ENCODE measurements at regions not wholly inside any gene's neighbourhood (a gene's known extent, or its start where the extent isn't known, plus 50 kb on each side); places are given as distances from the start of the nearest gene placed in this dataset.

DNA sequence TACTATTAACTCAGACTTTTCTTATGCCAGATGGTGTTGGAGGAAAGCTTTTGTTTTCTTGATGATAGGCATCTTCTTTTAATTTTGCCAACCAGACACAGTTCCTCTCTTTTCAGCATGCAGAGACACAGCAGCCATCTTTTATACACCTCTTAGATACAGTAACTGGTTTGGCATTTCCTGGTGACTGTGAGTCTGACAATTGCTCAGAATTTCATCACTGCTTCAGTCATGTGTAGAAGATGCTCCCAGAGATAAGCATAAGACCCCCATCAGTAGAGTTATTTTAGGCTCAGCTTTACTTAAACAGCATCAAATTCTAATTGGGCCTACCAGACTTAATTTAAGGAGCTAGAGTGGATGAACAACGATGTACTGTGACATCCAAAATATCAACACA lies 779.0 kb downstream of the SQOR start:
- intact Hi-C loops (cut with DNase I), result no loop called here
- Histone ChIP-seq H3K4me3 (no peak overlapping the region), H3K27ac (no peak overlapping the region), H3K9me3 (no peaks in the 10 kb centered on the region), H3K36me3 (no peaks in the 10 kb centered on the region), H3K4me1 (no peaks in the 10 kb centered on the region), H3K27me3 (ENCODE audit: low read depth) (peaks cover 4% of the 10 kb centered on the region)
- ATAC-seq (no peak), DNase-seq (no peak)
- TF ChIP-seq, protein P1, sequence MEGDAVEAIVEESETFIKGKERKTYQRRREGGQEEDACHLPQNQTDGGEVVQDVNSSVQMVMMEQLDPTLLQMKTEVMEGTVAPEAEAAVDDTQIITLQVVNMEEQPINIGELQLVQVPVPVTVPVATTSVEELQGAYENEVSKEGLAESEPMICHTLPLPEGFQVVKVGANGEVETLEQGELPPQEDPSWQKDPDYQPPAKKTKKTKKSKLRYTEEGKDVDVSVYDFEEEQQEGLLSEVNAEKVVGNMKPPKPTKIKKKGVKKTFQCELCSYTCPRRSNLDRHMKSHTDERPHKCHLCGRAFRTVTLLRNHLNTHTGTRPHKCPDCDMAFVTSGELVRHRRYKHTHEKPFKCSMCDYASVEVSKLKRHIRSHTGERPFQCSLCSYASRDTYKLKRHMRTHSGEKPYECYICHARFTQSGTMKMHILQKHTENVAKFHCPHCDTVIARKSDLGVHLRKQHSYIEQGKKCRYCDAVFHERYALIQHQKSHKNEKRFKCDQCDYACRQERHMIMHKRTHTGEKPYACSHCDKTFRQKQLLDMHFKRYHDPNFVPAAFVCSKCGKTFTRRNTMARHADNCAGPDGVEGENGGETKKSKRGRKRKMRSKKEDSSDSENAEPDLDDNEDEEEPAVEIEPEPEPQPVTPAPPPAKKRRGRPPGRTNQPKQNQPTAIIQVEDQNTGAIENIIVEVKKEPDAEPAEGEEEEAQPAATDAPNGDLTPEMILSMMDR (IDR thresholded peaks at IDR 0.05), result no peak

DNA sequence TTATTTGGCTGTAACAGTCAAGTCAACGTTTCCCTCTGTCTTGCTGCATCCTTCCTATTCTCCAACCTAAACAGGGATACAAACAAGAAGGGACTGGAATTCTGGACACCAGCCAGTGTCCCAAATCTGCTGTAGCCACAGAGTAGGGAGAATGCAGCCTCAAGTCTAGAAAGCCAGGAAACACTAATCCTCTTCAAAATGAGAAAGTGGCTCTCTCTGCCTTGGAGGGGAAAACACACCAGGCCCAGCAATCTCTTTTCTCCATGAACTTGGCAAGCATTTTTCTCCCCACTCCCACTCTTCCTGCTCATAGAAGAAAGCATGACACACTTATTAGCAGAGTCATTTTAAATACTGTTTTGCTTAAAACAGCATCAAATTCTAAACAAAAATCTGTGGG lies 781.7 kb downstream of the SQOR start:
- DNase-seq, result no peak
- H3K4me1 ChIP-seq, result no peaks in the 10 kb centered on the region
- intact Hi-C loops (cut with DNase I), result no loop called here
- ATAC-seq, result no peak
- H3K27me3 ChIP-seq (ENCODE audit: low read depth), result peaks cover under 1% of the 10 kb centered on the region
- no peaks in the 10 kb centered on the region for H3K9me3 ChIP-seq
- H3K27ac ChIP-seq, result no peak overlapping the region
- H3K36me3 ChIP-seq, result no peaks in the 10 kb centered on the region
- H3K4me3 ChIP-seq, result no peak overlapping the region
- TF ChIP-seq, protein P1 (IDR thresholded peaks at IDR 0.05), result no peak

DNA sequence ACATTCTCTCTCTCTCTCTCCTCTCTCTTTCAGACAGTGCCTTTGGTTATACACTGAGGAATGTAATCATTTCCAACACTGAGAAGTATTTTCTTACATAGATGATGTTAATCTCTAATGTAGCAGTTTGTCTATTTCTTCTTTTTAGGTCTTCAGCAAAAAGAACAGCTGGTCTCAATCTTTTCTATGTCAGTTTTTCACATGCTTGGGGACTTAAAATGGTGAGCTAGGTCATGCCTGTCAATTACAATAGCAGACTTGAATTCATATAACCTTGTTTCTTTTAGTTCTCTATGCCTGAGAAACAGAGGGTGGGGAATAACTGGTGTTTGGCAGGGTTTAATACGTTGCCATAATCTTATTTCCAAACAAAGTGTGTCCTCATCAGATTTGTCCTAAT lies 786.2 kb downstream of the SQOR start:
- H3K36me3 ChIP-seq, result no peaks in the 10 kb centered on the region
- peaks cover 9% of the 10 kb centered on the region for H3K9me3 ChIP-seq
- TF ChIP-seq, protein P1 (IDR thresholded peaks at IDR 0.05), result no peak
- DNase-seq (no peak), ATAC-seq (no peak)
- intact Hi-C loops (cut with DNase I), result no loop called here
- no peaks in the 10 kb centered on the region for H3K4me1 ChIP-seq
- no peak overlapping the region for H3K27ac ChIP-seq
- no peaks in the 10 kb centered on the region for H3K27me3 ChIP-seq (ENCODE audit: low read depth)
- no peak overlapping the region for H3K4me3 ChIP-seq

DNA sequence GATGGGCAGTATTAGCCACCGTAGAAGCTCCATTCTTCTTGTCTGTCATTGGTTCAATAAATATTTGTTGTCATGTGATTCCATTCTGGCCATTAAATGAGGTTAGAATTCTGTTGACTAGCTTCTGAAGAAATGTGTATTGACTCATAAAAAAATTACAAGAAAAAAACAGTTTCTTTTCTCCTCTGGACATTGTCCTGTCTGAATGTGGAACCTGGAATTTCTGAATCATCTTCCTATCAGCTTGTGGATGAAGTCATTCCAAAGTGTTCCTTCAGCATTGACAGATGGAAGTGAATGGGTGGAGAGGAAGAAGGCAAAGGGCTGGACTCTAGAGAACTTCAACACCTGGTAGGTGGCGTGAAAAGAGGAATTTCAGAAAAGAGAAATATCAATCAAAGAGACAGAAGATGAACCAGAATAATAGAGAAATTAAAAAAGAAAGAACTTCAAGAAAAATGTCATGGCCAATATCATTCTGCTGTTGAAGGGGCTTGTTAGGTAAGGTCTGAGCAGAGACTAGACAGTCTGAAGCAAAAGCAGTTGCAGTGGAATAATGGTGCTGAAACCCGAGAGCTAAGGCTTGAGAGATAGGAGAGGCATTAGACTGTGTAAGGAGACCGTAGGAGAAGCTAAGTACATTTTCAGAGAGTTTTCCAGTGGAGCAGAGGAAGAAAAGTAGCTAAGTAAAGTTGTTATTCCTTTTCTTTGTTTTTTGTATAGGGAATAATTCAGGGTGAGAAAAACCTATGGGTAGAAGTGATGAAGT lies 806.6 kb downstream of the SQOR start:
- Histone ChIP-seq H3K36me3 (no peaks in the 10 kb centered on the region), H3K27me3 (ENCODE audit: low read depth) (no peaks in the 10 kb centered on the region), H3K4me3 (no peak overlapping the region), H3K4me1 (no peaks in the 10 kb centered on the region), H3K9me3 (peaks cover 8% of the 10 kb centered on the region), H3K27ac (no peak overlapping the region)
- intact Hi-C loops (cut with DNase I), result no loop called here
- TF ChIP-seq, protein P1 (IDR thresholded peaks at IDR 0.05), result no peak
- no peak for DNase-seq
- ATAC-seq, result no peak

DNA sequence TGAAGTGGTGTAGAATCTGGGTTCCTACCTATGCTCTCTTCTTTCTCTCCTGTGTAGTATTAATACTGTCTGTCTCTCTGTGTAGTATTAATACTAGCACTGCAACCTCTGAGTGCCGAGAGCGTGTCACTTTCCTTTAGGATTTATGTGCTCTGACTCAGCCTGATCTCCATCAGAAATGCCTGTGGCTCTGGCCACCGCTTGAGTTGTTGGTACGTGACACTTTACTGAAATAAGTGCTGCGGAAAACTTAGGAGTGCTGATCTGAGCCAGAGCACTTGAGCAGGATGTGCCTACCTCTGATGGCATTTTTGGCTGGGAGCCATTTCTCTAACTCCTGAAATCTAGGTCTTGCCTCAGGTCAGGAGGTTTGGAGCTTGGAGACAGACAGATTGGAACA lies 807.4 kb downstream of the SQOR start:
- Histone ChIP-seq H3K4me1 (no peaks in the 10 kb centered on the region), H3K36me3 (no peaks in the 10 kb centered on the region), H3K9me3 (peaks cover 8% of the 10 kb centered on the region), H3K27ac (no peak overlapping the region), H3K27me3 (ENCODE audit: low read depth) (no peaks in the 10 kb centered on the region), H3K4me3 (no peak overlapping the region)
- TF ChIP-seq, protein P1 (IDR thresholded peaks at IDR 0.05), result no peak
- intact Hi-C loops (cut with DNase I), result no loop called here
- ATAC-seq, result no peak
- no peak for DNase-seq

Data from lower lobe of right lung (tissue), 2 donors.